H1 (cell line): ENCODE measurements at regions not wholly inside any gene's neighbourhood (a gene's known extent, or its start where the extent isn't known, plus 50 kb on each side); places are given as distances from the start of the nearest gene placed in this dataset.

Source experiments
- CBX5 ChIP-seq: fragments of 300-800, 300-1000 bp; sonication (generic); IDR thresholded peaks from 2 replicates; pipeline ENCODE4 v1.7.1; 2016; ENCODE audit warnings: antibody characterized with exemption, low read length, low read depth
- CHD2 ChIP-seq: IDR thresholded peaks from 2 replicates; pipeline ENCODE4 v1.6.1; 2012; ENCODE audit warnings: low read length, improper control_type of control experiment
- CTCF ChIP-seq, 3 experiments: IDR thresholded peaks; 1 replicate in 2 of 3; 2 replicates in 1 of 3; pipeline versions ENCODE4 v1.5.1 to v1.6.1; 2011; ENCODE audit warnings: low read length in 3 of 3, mild to moderate bottlenecking in 3 of 3, inconsistent platforms in 2 of 3, low read depth in 1 of 3, moderate library complexity in 1 of 3; ENCODE audit not compliant: insufficient read depth in 1 of 3; ENCODE audit errors: control extremely low read depth in 1 of 3
- EP300 ChIP-seq, 2 experiments: IDR thresholded peaks; 1 replicate in 1 of 2; 2 replicates in 1 of 2; pipeline ENCODE4 v1.6.1; 2011 to 2012; ENCODE audit warnings: low read depth in 2 of 2, low read length in 2 of 2, mild to moderate bottlenecking in 2 of 2, borderline replicate concordance in 1 of 2, inconsistent platforms in 1 of 2, moderate library complexity in 1 of 2
- HDAC2 ChIP-seq, 2 experiments: fragments of 300-600 bp in 1 of 2; sonication (generic) in 1 of 2; IDR thresholded peaks; 2 replicates each; pipeline ENCODE4 v1.6.1; 2011 to 2012; ENCODE audit warnings: low read depth in 2 of 2, low read length in 2 of 2, mild to moderate bottlenecking in 2 of 2, moderate library complexity in 2 of 2, borderline replicate concordance in 1 of 2, inconsistent platforms in 1 of 2
- KDM1A ChIP-seq: fragments of 200-600, 300-600 bp; sonication (generic); IDR thresholded peaks from 2 replicates; pipeline ENCODE4 v1.7.1; 2016; ENCODE audit warnings: mild to moderate bottlenecking, low read length, borderline replicate concordance
- MAX ChIP-seq: IDR thresholded peaks from 2 replicates; pipeline ENCODE4 v1.6.1; 2012; ENCODE audit warnings: inconsistent platforms
- POLR2A ChIP-seq, 2 experiments: IDR thresholded peaks; 1 replicate in 1 of 2; 2 replicates in 1 of 2; pipeline ENCODE4 v1.6.1; 2011; ENCODE audit warnings: low read depth in 2 of 2, low read length in 2 of 2, mild to moderate bottlenecking in 2 of 2; ENCODE audit errors: control extremely low read depth in 1 of 2
- SIN3A ChIP-seq, 2 experiments: IDR thresholded peaks in 1 of 2; conservative IDR thresholded peaks in 1 of 2; 2 replicates each; pipeline ENCODE4 v1.6.1; 2011 to 2012; ENCODE audit warnings: low read length in 2 of 2, improper control_type of control experiment in 1 of 2, low read depth in 1 of 2, mild to moderate bottlenecking in 1 of 2
- SP1 ChIP-seq: IDR thresholded peaks from 2 replicates; pipeline ENCODE4 v1.6.1; 2011; ENCODE audit warnings: low read depth, low read length
- TEAD4 ChIP-seq: IDR thresholded peaks from 2 replicates; pipeline ENCODE4 v1.6.1; 2012; ENCODE audit warnings: low read depth, low read length, inconsistent platforms, mixed read lengths
- USF2 ChIP-seq: IDR thresholded peaks from 2 replicates; pipeline ENCODE4 v1.6.1; 2011; ENCODE audit warnings: low read length, improper control_type of control experiment
- YY1 ChIP-seq: IDR thresholded peaks from 2 replicates; pipeline ENCODE4 v1.6.1; 2011; ENCODE audit warnings: low read depth, mild to moderate bottlenecking, low read length
- ZNF274 ChIP-seq: IDR thresholded peaks from 2 replicates; pipeline ENCODE4 v1.7.0; 2012; ENCODE audit warnings: low read length, borderline replicate concordance; ENCODE audit errors: extremely low read depth

GRCh38 chr2:128416109-128416785 lies 97.6 kb upstream of the HS6ST1 start:
- TF ChIP-seq CTCF (IDR thresholded peaks at IDR 0.05; ENCODE audit: control extremely low read depth in 1 of 3, insufficient read depth in 1 of 3, low read depth in 1 of 3, low read length in 3 of 3) (no peak; a peak in 1 of 4 replicates), POLR2A (IDR thresholded peaks at IDR 0.05; ENCODE audit: control extremely low read depth in 1 of 2, low read depth in 2 of 2, low read length in 2 of 2) (no peak), MAX (0 out of 2 replicates have a peak, but pooled peaks have one; percentile 30), YY1 (no peak), SIN3A (conservative IDR thresholded peaks at IDR 0.05 in 1 of 2, IDR thresholded peaks at IDR 0.05 in 1 of 2; ENCODE audit: low read depth in 1 of 2, low read length in 2 of 2) (no peak), SP1 (no peak), HDAC2 (IDR thresholded peaks at IDR 0.05; ENCODE audit: borderline replicate concordance in 1 of 2, low read depth in 2 of 2, low read length in 2 of 2) (no peak), CBX5 (no peak), KDM1A (no peak), TEAD4 (no peak), USF2 (no peak), EP300 (IDR thresholded peaks at IDR 0.05; ENCODE audit: borderline replicate concordance in 1 of 2, low read depth in 2 of 2, low read length in 2 of 2) (no peak), ZNF274 (no peak), CHD2 (no peak)
